Ovary (tissue), 7 donors: ENCODE measurements at regions not wholly inside any gene's neighbourhood (a gene's known extent, or its start where the extent isn't known, plus 50 kb on each side); places are given as distances from the start of the nearest gene placed in this dataset.

ENCODE experiments used
- DNase-seq, 5 donors: peaks; one replicate each; pipeline ENCODE4 v3.0.0-alpha.2; 2019 to 2020
- H3K27ac ChIP-seq, 2 donors: fragments of 200-600 bp; one replicate each; pipeline versions ENCODE4 v1.5.1 to v1.8.0; 2019 to 2022
- H3K27me3 ChIP-seq: fragments of 200-600 bp; one replicate; pipeline ENCODE4 v1.8.0; 2022
- H3K36me3 ChIP-seq: fragments of 200-600 bp; sonication (generic); one replicate; pipeline ENCODE4 v1.5.1; 2019
- H3K4me1 ChIP-seq: one replicate; pipeline ENCODE4 v1.8.1; 2013; ENCODE audit warnings: mild to moderate bottlenecking, moderate library complexity; ENCODE audit not compliant: insufficient read depth
- H3K4me3 ChIP-seq: fragments of 200-600 bp; sonication (generic); one replicate; pipeline ENCODE4 v1.5.1; 2017
- H3K9me3 ChIP-seq, 2 donors: fragments of 200-600 bp in 1 of 2; sonication (generic) in 1 of 2; one replicate each; pipeline versions ENCODE4 v1.5.1 to v1.8.1; 2013 to 2019; ENCODE audit warnings: mild to moderate bottlenecking in 1 of 2, moderate library complexity in 1 of 2
- CTCF ChIP-seq, 3 donors: fragments of 450-650 bp in 2 of 3; fragments of 200-600 bp in 1 of 3; IDR thresholded peaks; one replicate each; pipeline versions ENCODE4 v1.5.1 to v1.8.0; 2016 to 2022; ENCODE audit warnings: antibody characterized with exemption in 3 of 3, mild to moderate bottlenecking in 1 of 3
- EP300 ChIP-seq: sonication (generic); formaldehyde crosslinking; IDR thresholded peaks from one replicate; pipeline ENCODE4 v1.6.1; 2017; ENCODE audit warnings: antibody characterized with exemption
- POLR2A ChIP-seq: fragments of 450-650 bp; IDR thresholded peaks from one replicate; pipeline ENCODE4 v1.6.1; 2017; ENCODE audit warnings: antibody characterized with exemption, mild to moderate bottlenecking, moderate library complexity
- WGBS, 3 donors: extraction: QIAGEN DNeasy Blood & Tissue Kit in 1 of 3; methylation state at CpG; one replicate each; pipeline versions ENCODE4 v1.1.5 to v1.1.7; 2013 to 2017; 5-methylcytosine and 5-hydroxymethylcytosine counted together
- intact Hi-C, 4 donors: fragments of 100-400 bp; cut with DNase I; formaldehyde crosslinking; loops; one replicate each; pipeline versions ENCODE4 v1.11.0 to v1.15.1; 2022 to 2023
- donor health status: DM: no; HTN: no; CAD: no; lungs with moderate emphysema.
- donor health status: DM: no; HTN: no; CAD: no.
- donor health status: Bipolar disorder and iron deficiency.
- donor health status: DM: no; HTN: no; CAD: no.
- donor health status: DM: yes; HTN: yes; CAD: no.

GRCh38 chr9:82196622-82197441 is 208.3 kb downstream of the SPATA31D1 start:
- no peak for TF ChIP-seq POLR2A
- no peak for DNase-seq
- no peaks in the 10 kb centered on the region for H3K4me1 ChIP-seq
- no peaks in the 10 kb centered on the region for H3K9me3 ChIP-seq
- no peaks in the 10 kb centered on the region for H3K36me3 ChIP-seq
- H3K27ac ChIP-seq = no peak overlapping the region
- no peaks in the 10 kb centered on the region for H3K27me3 ChIP-seq
- intact Hi-C loops = no loop called here
- no peak overlapping the region for H3K4me3 ChIP-seq

- intact Hi-C loops = no loop called here
- no peak for TF ChIP-seq CTCF (IDR thresholded peaks at IDR 0.05)
- TF ChIP-seq POLR2A = no peak
- TF ChIP-seq EP300 = no peak
- Histone ChIP-seq H3K9me3 (no peaks in the 10 kb centered on the region), H3K4me3 (no peak overlapping the region), H3K4me1 (no peaks in the 10 kb centered on the region), H3K27ac (no peak overlapping the region), H3K36me3 (no peaks in the 10 kb centered on the region), H3K27me3 (no peaks in the 10 kb centered on the region)
- WGBS, 3 donors = 74 to 79% (median 77%) methylated on average over 3 of the region's 3 CpGs
- no peak for DNase-seq
These were observed 212.6 kb downstream of the SPATA31D1 start for GRCh38 chr9:82201196-82201595.

GRCh38 chr9:82202808-82203207 is 214.2 kb downstream of the SPATA31D1 start:
- intact Hi-C loops = no loop called here
- WGBS, 3 donors = 66 to 81% (median 76%) methylated on average over 4 of the region's 4 CpGs
- TF ChIP-seq POLR2A (no peak), EP300 (no peak), CTCF (IDR thresholded peaks at IDR 0.05) (no peak)
- H3K27ac ChIP-seq = no peak overlapping the region
- no peaks in the 10 kb centered on the region for H3K36me3 ChIP-seq
- H3K27me3 ChIP-seq = no peaks in the 10 kb centered on the region
- DNase-seq = no peak
- H3K4me1 ChIP-seq = no peaks in the 10 kb centered on the region
- no peak overlapping the region for H3K4me3 ChIP-seq
- H3K9me3 ChIP-seq = no peaks in the 10 kb centered on the region

- no peak overlapping the region for H3K4me3 ChIP-seq
- WGBS, 3 donors = 82 to 91% (median 89%) methylated on average over 3 of the region's 3 CpGs
- H3K9me3 ChIP-seq = no peaks in the 10 kb centered on the region
- no peaks in the 10 kb centered on the region for H3K36me3 ChIP-seq
- TF ChIP-seq POLR2A (no peak), EP300 (no peak), CTCF (IDR thresholded peaks at IDR 0.05) (no peak)
- no peaks in the 10 kb centered on the region for H3K4me1 ChIP-seq
- no peak for DNase-seq
- intact Hi-C loops = no loop called here
- no peak overlapping the region for H3K27ac ChIP-seq
- H3K27me3 ChIP-seq = no peaks in the 10 kb centered on the region
These were observed 217.9 kb downstream of the SPATA31D1 start for GRCh38 chr9:82206490-82206889.

- H3K36me3 ChIP-seq = no peaks in the 10 kb centered on the region
- no peak overlapping the region for H3K27ac ChIP-seq
- TF ChIP-seq EP300 = no peak
- H3K4me3 ChIP-seq = no peak overlapping the region
- intact Hi-C loops = no loop called here
- no peaks in the 10 kb centered on the region for H3K4me1 ChIP-seq
- 84 to 98% (median 89%) methylated on average over 1 of the region's 1 CpG for WGBS, 3 donors
- H3K27me3 ChIP-seq = no peaks in the 10 kb centered on the region
- H3K9me3 ChIP-seq = no peaks in the 10 kb centered on the region
- no peak for DNase-seq
These were observed 218.4 kb downstream of the SPATA31D1 start for GRCh38 chr9:82206946-82207345.
